ENCODE measurements at regions not wholly inside any gene's neighbourhood (a gene's known extent, or its start where the extent isn't known, plus 50 kb on each side); places are given as distances from the start of the nearest gene placed in this dataset.

- TF ChIP-seq ZNF384 (IDR thresholded peaks at IDR 0.05) = no peak
- no peak for TF ChIP-seq HDGF (IDR thresholded peaks at IDR 0.05; ENCODE audit: borderline replicate concordance)
- TF ChIP-seq FOXK2 (IDR thresholded peaks at IDR 0.05) = no peak
- TF ChIP-seq ELF4 (IDR thresholded peaks at IDR 0.05) = no peak
- TF ChIP-seq NFRKB (IDR thresholded peaks at IDR 0.05) = no peak
- no peak for TF ChIP-seq ARNT (IDR thresholded peaks at IDR 0.05)
- TF ChIP-seq SP1 (IDR thresholded peaks at IDR 0.05) = no peak
- TF ChIP-seq FOXM1 (IDR thresholded peaks at IDR 0.05; ENCODE audit: borderline replicate concordance) = no peak
Observed at GRCh38 chr10:6759961-6760360, 179.9 kb upstream of the PRKCQ start.

Data from HEK293T (cell line).